Neural progenitor cell (in vitro differentiated cells): ENCODE measurements at regions not wholly inside any gene's neighbourhood (a gene's known extent, or its start where the extent isn't known, plus 50 kb on each side); places are given as distances from the start of the nearest gene placed in this dataset.

Experiments used
- DNase-seq: peaks from one replicate; pipeline ENCODE4 v3.0.0-alpha.2; 2016; ENCODE audit warnings: low spot score
- H2AFZ ChIP-seq: fragments of 200-600 bp; sonication (generic); replicated peaks from 2 replicates; pipeline ENCODE4 v1.6.1; 2016; ENCODE audit warnings: antibody characterized with exemption
- H3F3A ChIP-seq: fragments of 200-600 bp; sonication (generic); 2 replicates; pipeline ENCODE4 v1.6.1; 2016; ENCODE audit warnings: antibody characterized with exemption, low read depth
- H3K27ac ChIP-seq: fragments of 200-600 bp; sonication (generic); 2 replicates; pipeline ENCODE4 v1.5.1; 2016; ENCODE audit warnings: mild to moderate bottlenecking
- H3K27me3 ChIP-seq: fragments of 200-600 bp; sonication (generic); 2 replicates; pipeline ENCODE4 v1.6.1; 2016; ENCODE audit warnings: mild to moderate bottlenecking, moderate library complexity
- H3K36me3 ChIP-seq: fragments of 200-600 bp; sonication (generic); 2 replicates; pipeline ENCODE4 v1.5.1; 2016
- H3K4me1 ChIP-seq: fragments of 200-600 bp; sonication (generic); 2 replicates; pipeline ENCODE4 v1.6.1; 2016; ENCODE audit warnings: mixed run types
- H3K4me2 ChIP-seq: fragments of 200-600 bp; sonication (generic); 2 replicates; pipeline ENCODE4 v1.6.1; 2016
- H3K4me3 ChIP-seq: fragments of 200-600 bp; sonication (generic); 2 replicates; pipeline ENCODE4 v1.5.1; 2016
- H3K79me2 ChIP-seq: fragments of 200-600 bp; sonication (generic); 2 replicates; pipeline ENCODE4 v1.6.1; 2016; ENCODE audit warnings: low read depth
- H3K9ac ChIP-seq: fragments of 200-600 bp; sonication (generic); 2 replicates; pipeline ENCODE4 v1.6.1; 2016
- H3K9me3 ChIP-seq: fragments of 200-600 bp; sonication (generic); 2 replicates; pipeline ENCODE4 v1.5.1; 2016; ENCODE audit warnings: low read depth
- H4K20me1 ChIP-seq: fragments of 200-600 bp; sonication (generic); 2 replicates; pipeline ENCODE4 v1.6.1; 2016; ENCODE audit warnings: low read depth
- H3K27ac Mint-ChIP-seq: 3 replicates; pipeline ENCODE4 v1.8.0; 2021; ENCODE audit warnings: mixed read lengths
- H3K27me3 Mint-ChIP-seq: 2 replicates; pipeline ENCODE4 v1.8.0; 2022; ENCODE audit warnings: low read depth, mild to moderate bottlenecking, inconsistent platforms, moderate library complexity, mixed read lengths; ENCODE audit not compliant: insufficient read depth
- H3K36me3 Mint-ChIP-seq: 3 replicates; pipeline ENCODE4 v1.8.0; 2021; ENCODE audit warnings: mixed read lengths
- H3K4me1 Mint-ChIP-seq: 3 replicates; pipeline ENCODE4 v1.8.0; 2021; ENCODE audit warnings: mixed read lengths
- H3K4me3 Mint-ChIP-seq: 3 replicates; pipeline ENCODE4 v1.8.0; 2021; ENCODE audit warnings: mild to moderate bottlenecking, moderate library complexity, mixed read lengths
- H3K9me3 Mint-ChIP-seq: 3 replicates; pipeline ENCODE4 v1.8.0; 2020; ENCODE audit warnings: mixed read lengths
- EZH2 ChIP-seq: fragments of 200-600 bp; sonication (generic); IDR thresholded peaks from 2 replicates; pipeline ENCODE4 v1.6.1; 2017; ENCODE audit warnings: antibody characterized with exemption, mild to moderate bottlenecking, moderate library complexity
- EZH2phosphoT487 ChIP-seq: fragments of 200-600 bp; sonication (generic); IDR thresholded peaks from 2 replicates; pipeline ENCODE4 v1.6.1; 2017; ENCODE audit warnings: antibody characterized with exemption
- TF ChIP-seq, protein P1 (sequence below): fragments of 200-600 bp; sonication (generic); IDR thresholded peaks from 2 replicates; pipeline ENCODE4 v1.5.1; 2017; ENCODE audit warnings: antibody characterized with exemption, mild to moderate bottlenecking

DNA sequence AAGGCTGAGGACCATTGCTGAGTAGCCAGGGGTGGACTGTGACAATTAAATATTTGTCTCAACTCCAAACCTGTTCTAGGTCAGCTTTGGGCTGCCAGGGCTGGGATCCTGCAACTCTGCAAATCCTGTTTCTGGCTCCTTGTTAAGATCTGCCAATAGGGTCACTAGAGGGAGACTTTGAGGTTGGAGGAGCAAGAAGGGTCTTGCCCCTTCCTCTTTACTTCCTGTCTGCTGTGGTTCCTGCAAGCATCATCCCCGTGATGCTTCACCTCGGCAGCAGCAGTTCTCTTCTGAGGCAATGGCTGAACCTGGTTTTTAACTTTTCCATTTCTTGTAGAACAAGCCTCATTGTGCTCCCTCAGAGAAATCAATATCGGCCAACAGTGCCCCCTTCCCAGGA is 124.6 kb downstream of the IRX5 start:
- Histone ChIP-seq H3K79me2 (no peaks in the 10 kb centered on the region), H2AFZ (no peak overlapping the region), H3K27me3 (peaks cover 39% of the 10 kb centered on the region), H3K9me3 (no peaks in the 10 kb centered on the region), H3K27ac (no peak overlapping the region), H3K36me3 (no peaks in the 10 kb centered on the region), H3K9ac (no peak overlapping the region), H3K4me2 (no peak overlapping the region), H3K4me3 (no peak overlapping the region), H3K4me1 (peaks cover 10% of the 10 kb centered on the region), H3F3A (peaks cover 7% of the 10 kb centered on the region), H4K20me1 (no peaks in the 10 kb centered on the region)
- H3K4me3 Mint-ChIP-seq: no peak overlapping the region
- DNase-seq: no peak
- peaks cover 16% of the 10 kb centered on the region for H3K27me3 Mint-ChIP-seq
- H3K36me3 Mint-ChIP-seq: no peaks in the 10 kb centered on the region
- peaks cover 14% of the 10 kb centered on the region for H3K4me1 Mint-ChIP-seq
- no peak overlapping the region for H3K27ac Mint-ChIP-seq
- H3K9me3 Mint-ChIP-seq: no peaks in the 10 kb centered on the region
- TF ChIP-seq EZH2: no peak

DNA sequence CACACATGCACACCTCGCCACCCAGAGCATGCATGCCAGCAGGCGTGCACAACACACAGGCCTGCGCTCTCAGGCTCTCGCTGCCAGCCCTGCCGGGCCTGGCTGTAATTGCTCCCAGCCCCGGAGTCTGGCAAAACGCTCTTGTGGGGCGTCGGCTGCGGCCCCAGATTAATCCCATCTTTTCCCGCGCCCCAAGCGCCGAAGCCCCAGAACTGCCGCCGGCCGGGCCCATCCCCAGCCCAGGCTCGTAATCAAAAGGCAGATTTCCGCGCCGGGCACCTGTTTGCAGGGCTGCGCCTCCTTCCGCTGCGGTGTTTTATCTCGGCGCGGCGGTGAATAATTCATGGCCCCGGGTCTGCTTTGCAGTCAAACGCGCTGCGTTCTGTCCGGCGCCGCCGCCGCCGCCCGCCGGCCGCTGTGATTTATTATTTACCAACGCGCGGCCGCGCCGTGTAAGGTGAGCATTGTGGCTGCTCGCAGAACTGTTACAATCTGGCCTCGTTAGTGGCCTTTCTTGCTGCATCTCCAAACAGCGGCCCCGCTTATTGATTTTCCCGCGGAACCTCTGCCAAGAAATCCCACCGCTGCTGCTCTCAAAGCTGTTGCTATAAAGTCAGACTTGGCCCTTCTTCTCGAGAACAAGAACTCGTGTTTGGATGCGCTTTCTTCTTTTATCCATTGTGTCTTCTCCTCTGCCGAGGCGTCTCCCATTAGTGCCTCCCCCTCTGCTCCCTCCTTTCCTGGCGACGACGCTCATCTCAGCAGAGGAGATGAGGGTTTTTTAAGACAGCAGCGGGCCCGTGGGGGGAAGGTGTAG is 126.1 kb downstream of the IRX5 start:
- peak overlapping the region; percentile 81 for H3K4me3 Mint-ChIP-seq
- peaks cover 7% of the 10 kb centered on the region for H3F3A ChIP-seq
- no peak overlapping the region for H3K27ac Mint-ChIP-seq

DNA sequence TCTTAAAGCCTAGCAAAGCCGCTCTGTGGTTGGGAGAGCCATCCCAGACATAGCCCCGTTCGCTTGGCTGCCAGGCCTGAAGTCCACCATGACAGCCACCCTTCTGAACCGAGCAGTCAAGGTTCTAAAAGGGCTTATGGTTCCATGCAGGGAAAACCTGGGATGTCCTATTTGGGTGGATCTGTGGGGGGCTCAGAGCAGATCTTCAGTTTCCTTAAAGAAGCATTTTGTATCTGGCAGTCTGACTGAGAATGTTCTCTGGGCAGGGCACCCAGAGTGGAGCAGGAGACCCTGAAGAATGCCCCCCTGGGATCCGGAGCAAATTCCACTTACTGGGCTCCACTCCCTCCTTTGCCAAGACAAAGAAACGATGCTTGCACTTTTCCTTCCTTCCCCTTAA is 127.2 kb downstream of the IRX5 start:
- Histone ChIP-seq H3K4me2 (no peak overlapping the region), H3K79me2 (no peaks in the 10 kb centered on the region)
- H3K27me3 Mint-ChIP-seq: peaks cover 11% of the 10 kb centered on the region

More for the DNA sequence above, 126.1 kb downstream of the IRX5 start:
- H3K27me3 Mint-ChIP-seq: peaks cover 12% of the 10 kb centered on the region
- Histone ChIP-seq H3K9ac (no peak overlapping the region), H3K9me3 (no peaks in the 10 kb centered on the region), H3K4me3 (peak overlapping the region; percentile 53), H3K36me3 (no peaks in the 10 kb centered on the region), H3K4me2 (peak overlapping the region; percentile 76), H4K20me1 (no peaks in the 10 kb centered on the region), H3K27ac (no peak overlapping the region), H3K79me2 (no peaks in the 10 kb centered on the region), H3K27me3 (peaks cover 39% of the 10 kb centered on the region), H3K4me1 (peaks cover 10% of the 10 kb centered on the region), H2AFZ (peak overlapping the region; percentile 96)
- TF ChIP-seq EZH2phosphoT487 (peak; percentile 62), EZH2 (peak; percentile 67)
- TF ChIP-seq, protein P1, sequence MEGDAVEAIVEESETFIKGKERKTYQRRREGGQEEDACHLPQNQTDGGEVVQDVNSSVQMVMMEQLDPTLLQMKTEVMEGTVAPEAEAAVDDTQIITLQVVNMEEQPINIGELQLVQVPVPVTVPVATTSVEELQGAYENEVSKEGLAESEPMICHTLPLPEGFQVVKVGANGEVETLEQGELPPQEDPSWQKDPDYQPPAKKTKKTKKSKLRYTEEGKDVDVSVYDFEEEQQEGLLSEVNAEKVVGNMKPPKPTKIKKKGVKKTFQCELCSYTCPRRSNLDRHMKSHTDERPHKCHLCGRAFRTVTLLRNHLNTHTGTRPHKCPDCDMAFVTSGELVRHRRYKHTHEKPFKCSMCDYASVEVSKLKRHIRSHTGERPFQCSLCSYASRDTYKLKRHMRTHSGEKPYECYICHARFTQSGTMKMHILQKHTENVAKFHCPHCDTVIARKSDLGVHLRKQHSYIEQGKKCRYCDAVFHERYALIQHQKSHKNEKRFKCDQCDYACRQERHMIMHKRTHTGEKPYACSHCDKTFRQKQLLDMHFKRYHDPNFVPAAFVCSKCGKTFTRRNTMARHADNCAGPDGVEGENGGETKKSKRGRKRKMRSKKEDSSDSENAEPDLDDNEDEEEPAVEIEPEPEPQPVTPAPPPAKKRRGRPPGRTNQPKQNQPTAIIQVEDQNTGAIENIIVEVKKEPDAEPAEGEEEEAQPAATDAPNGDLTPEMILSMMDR: peak; percentile 40
- peak; percentile 84 for DNase-seq
- no peaks in the 10 kb centered on the region for H3K36me3 Mint-ChIP-seq
- peaks cover 14% of the 10 kb centered on the region for H3K4me1 Mint-ChIP-seq
- no peaks in the 10 kb centered on the region for H3K9me3 Mint-ChIP-seq

More for the DNA sequence above, 127.2 kb downstream of the IRX5 start:
- H3K9me3 ChIP-seq: no peaks in the 10 kb centered on the region
- no peak overlapping the region for H3K9ac ChIP-seq
- Mint-ChIP-seq H3K9me3 (no peaks in the 10 kb centered on the region), H3K36me3 (no peaks in the 10 kb centered on the region), H3K4me1 (peaks cover 14% of the 10 kb centered on the region), H3K27ac (peak overlapping the region; percentile 59), H3K4me3 (no peak overlapping the region)
- no peak for TF ChIP-seq EZH2
- TF ChIP-seq, protein P1: no peak
- no peak for TF ChIP-seq EZH2phosphoT487
- no peak overlapping the region for H3K4me3 ChIP-seq
- H3K36me3 ChIP-seq: no peaks in the 10 kb centered on the region
- no peak overlapping the region for H3K27ac ChIP-seq
- H3K27me3 ChIP-seq: peaks cover 39% of the 10 kb centered on the region
- no peak for DNase-seq
- H2AFZ ChIP-seq: no peak overlapping the region
- H3K4me1 ChIP-seq: peaks cover 10% of the 10 kb centered on the region
- H4K20me1 ChIP-seq: no peaks in the 10 kb centered on the region
- H3F3A ChIP-seq: peaks cover 7% of the 10 kb centered on the region
